ENCODE measurements at regions not wholly inside any gene's neighbourhood (a gene's known extent, or its start where the extent isn't known, plus 50 kb on each side); places are given as distances from the start of the nearest gene placed in this dataset.

GRCh38 chr6:90372885-90373284 is 76.2 kb upstream of the BACH2 start:
- CTCF ChIA-PET: interaction anchor here (0.8 to 2.0 kb wide), 2 partner anchors 20 to 432 kb away, joined by 6 to 7 read pairs; no protein-coding TSS in a partner anchor
- POLR2A ChIA-PET: no interaction called here
- H3K9me3 ChIP-seq (ENCODE audit: control insufficient read depth, insufficient read depth, low read length): peaks cover 5% of the 10 kb centered on the region; the same call in 1 of the 2 replicates
- no peak for DNase-seq (ENCODE audit: low read depth, low spot score)
- TF ChIP-seq CTCF (IDR thresholded peaks at IDR 0.05; ENCODE audit: low read depth, low read length): no peak
- no peak overlapping the region for H3K27ac ChIP-seq (ENCODE audit: low read depth, low read length)
- no peak overlapping the region for H3K4me3 ChIP-seq (ENCODE audit: low read depth, low read length)
- no peaks in the 10 kb centered on the region for H3K27me3 ChIP-seq (ENCODE audit: control insufficient read depth, insufficient read depth, low read length)

GRCh38 chr6:90372450-90372849 is 75.8 kb upstream of the BACH2 start:
- no peak overlapping the region for H3K4me3 ChIP-seq (ENCODE audit: low read depth, low read length)
- POLR2A ChIA-PET: no interaction called here
- no peaks in the 10 kb centered on the region for H3K27me3 ChIP-seq (ENCODE audit: control insufficient read depth, insufficient read depth, low read length)
- no peak overlapping the region for H3K27ac ChIP-seq (ENCODE audit: low read depth, low read length)
- CTCF ChIA-PET: interaction anchor here (0.8 to 2.0 kb wide), 2 partner anchors 21 to 432 kb away, joined by 6 to 7 read pairs; no protein-coding TSS in a partner anchor
- H3K9me3 ChIP-seq (ENCODE audit: control insufficient read depth, insufficient read depth, low read length): peaks cover 5% of the 10 kb centered on the region; the same call in 1 of the 2 replicates
- no peak for TF ChIP-seq CTCF (IDR thresholded peaks at IDR 0.05; ENCODE audit: low read depth, low read length)
- no peak for DNase-seq (ENCODE audit: low read depth, low spot score)

- Histone ChIP-seq H3K9me3 (ENCODE audit: control insufficient read depth, insufficient read depth, low read length) (peaks cover 5% of the 10 kb centered on the region; the same call in 1 of the 2 replicates), H3K27ac (ENCODE audit: low read depth, low read length) (no peak overlapping the region), H3K4me3 (ENCODE audit: low read depth, low read length) (no peak overlapping the region), H3K27me3 (ENCODE audit: control insufficient read depth, insufficient read depth, low read length) (no peaks in the 10 kb centered on the region)
- TF ChIP-seq CTCF (IDR thresholded peaks at IDR 0.05; ENCODE audit: low read depth, low read length): no peak
- ChIA-PET CTCF (interaction anchor here (1.0 to 1.1 kb wide), 2 partner anchors 23 to 430 kb away, joined by 3 to 5 read pairs; no protein-coding TSS in a partner anchor), POLR2A (no interaction called here)
- no peak for DNase-seq (ENCODE audit: low read depth, low spot score)
These were observed 73.9 kb upstream of the BACH2 start for GRCh38 chr6:90370493-90370959.

GRCh38 chr6:90369651-90370050 is 73.0 kb upstream of the BACH2 start:
- ChIA-PET CTCF (no interaction called here), POLR2A (no interaction called here)
- H3K4me3 ChIP-seq (ENCODE audit: low read depth, low read length): no peak overlapping the region
- H3K9me3 ChIP-seq (ENCODE audit: control insufficient read depth, insufficient read depth, low read length): peaks cover 5% of the 10 kb centered on the region; the same call in 1 of the 2 replicates
- no peaks in the 10 kb centered on the region for H3K27me3 ChIP-seq (ENCODE audit: control insufficient read depth, insufficient read depth, low read length)
- TF ChIP-seq CTCF (IDR thresholded peaks at IDR 0.05; ENCODE audit: low read depth, low read length): no peak
- H3K27ac ChIP-seq (ENCODE audit: low read depth, low read length): peak overlapping the region; percentile 78
- no peak for DNase-seq (ENCODE audit: low read depth, low spot score)

- DNase-seq (ENCODE audit: low read depth, low spot score): peak; percentile 100
- ChIA-PET CTCF (interaction anchor here (0.9 to 1.1 kb wide), 2 partner anchors 24 to 429 kb away, joined by 3 to 9 read pairs; no protein-coding TSS in a partner anchor), POLR2A (interaction anchor here (0.6 to 0.7 kb wide), 3 partner anchors 232 to 403 kb away, joined by 3 to 4 read pairs (median 3); no protein-coding TSS in a partner anchor)
- H3K9me3 ChIP-seq (ENCODE audit: control insufficient read depth, insufficient read depth, low read length): peaks cover 5% of the 10 kb centered on the region; the same call in 1 of the 2 replicates
- no peak overlapping the region for H3K4me3 ChIP-seq (ENCODE audit: low read depth, low read length)
- no peak for TF ChIP-seq CTCF (IDR thresholded peaks at IDR 0.05; ENCODE audit: low read depth, low read length)
- no peaks in the 10 kb centered on the region for H3K27me3 ChIP-seq (ENCODE audit: control insufficient read depth, insufficient read depth, low read length)
- H3K27ac ChIP-seq (ENCODE audit: low read depth, low read length): peak overlapping the region; percentile 91
These were observed 72.4 kb upstream of the BACH2 start for GRCh38 chr6:90369024-90369519.
